ENCODE measurements at regions not wholly inside any gene's neighbourhood (a gene's known extent, or its start where the extent isn't known, plus 50 kb on each side); places are given as distances from the start of the nearest gene placed in this dataset.

DNA sequence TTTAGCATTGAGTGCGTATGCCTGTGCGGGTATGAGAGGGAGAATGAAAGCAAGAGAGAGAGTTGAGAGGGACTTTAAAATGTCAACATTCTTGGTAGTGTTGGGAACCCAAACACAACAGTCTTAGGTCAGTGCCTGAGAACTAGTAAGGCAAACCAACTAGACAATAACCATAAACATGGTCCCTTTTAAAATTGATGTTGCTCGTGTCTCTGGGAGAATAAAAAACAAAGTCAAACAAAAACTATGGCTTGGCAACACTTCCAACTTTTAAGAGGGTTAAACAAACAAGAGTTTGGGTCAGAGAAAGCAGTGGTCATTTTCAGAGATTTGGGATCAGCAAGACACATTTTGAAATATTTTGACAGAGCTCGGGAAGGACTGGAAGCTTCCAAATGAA lies 146.7 kb upstream of the THBS1 start:
- TF ChIP-seq, protein P1, sequence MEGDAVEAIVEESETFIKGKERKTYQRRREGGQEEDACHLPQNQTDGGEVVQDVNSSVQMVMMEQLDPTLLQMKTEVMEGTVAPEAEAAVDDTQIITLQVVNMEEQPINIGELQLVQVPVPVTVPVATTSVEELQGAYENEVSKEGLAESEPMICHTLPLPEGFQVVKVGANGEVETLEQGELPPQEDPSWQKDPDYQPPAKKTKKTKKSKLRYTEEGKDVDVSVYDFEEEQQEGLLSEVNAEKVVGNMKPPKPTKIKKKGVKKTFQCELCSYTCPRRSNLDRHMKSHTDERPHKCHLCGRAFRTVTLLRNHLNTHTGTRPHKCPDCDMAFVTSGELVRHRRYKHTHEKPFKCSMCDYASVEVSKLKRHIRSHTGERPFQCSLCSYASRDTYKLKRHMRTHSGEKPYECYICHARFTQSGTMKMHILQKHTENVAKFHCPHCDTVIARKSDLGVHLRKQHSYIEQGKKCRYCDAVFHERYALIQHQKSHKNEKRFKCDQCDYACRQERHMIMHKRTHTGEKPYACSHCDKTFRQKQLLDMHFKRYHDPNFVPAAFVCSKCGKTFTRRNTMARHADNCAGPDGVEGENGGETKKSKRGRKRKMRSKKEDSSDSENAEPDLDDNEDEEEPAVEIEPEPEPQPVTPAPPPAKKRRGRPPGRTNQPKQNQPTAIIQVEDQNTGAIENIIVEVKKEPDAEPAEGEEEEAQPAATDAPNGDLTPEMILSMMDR (IDR thresholded peaks at IDR 0.05; ENCODE audit: low read depth, low read length, poor library complexity, severe bottlenecking): no peak
- TF ChIP-seq EZH2phosphoT487 (IDR thresholded peaks at IDR 0.05; ENCODE audit: borderline replicate concordance, low read length): no peak
